Mesodermal cell (in vitro differentiated cells): ENCODE measurements at regions not wholly inside any gene's neighbourhood (a gene's known extent, or its start where the extent isn't known, plus 50 kb on each side); places are given as distances from the start of the nearest gene placed in this dataset.
"Not testable (repeated sequence)": the region's sequence is repeated elsewhere in the genome, so short reads cannot be mapped to it uniquely, and the experiment has no call there.

Experiments
- H3K27ac ChIP-seq: 2 replicates; pipeline ENCODE4 v1.7.0; 2013; ENCODE audit warnings: mild to moderate bottlenecking, low read depth, low read length, moderate library complexity; ENCODE audit not compliant: severe bottlenecking
- H3K36me3 ChIP-seq: 2 replicates; pipeline ENCODE4 v1.7.1; 2013; ENCODE audit warnings: mild to moderate bottlenecking, low read length, moderate library complexity; ENCODE audit not compliant: control insufficient read depth, insufficient read depth
- H3K4me1 ChIP-seq: one replicate; pipeline ENCODE4 v1.7.1; 2013; ENCODE audit warnings: mild to moderate bottlenecking, low read length; ENCODE audit not compliant: insufficient read depth, control insufficient read depth, poor library complexity, severe bottlenecking
- H3K4me3 ChIP-seq: 2 replicates; pipeline ENCODE4 v1.7.0; 2013; ENCODE audit warnings: low read length, control low read depth, mild to moderate bottlenecking; ENCODE audit not compliant: insufficient read depth, poor library complexity, severe bottlenecking; ENCODE audit errors: extremely low read depth
- H3K9me3 ChIP-seq: 2 replicates; pipeline ENCODE4 v1.7.1; 2013; ENCODE audit warnings: mild to moderate bottlenecking, low read length, moderate library complexity; ENCODE audit not compliant: control insufficient read depth
- WGBS, 2 experiments: methylation state at CpG; one replicate each; pipeline ENCODE4 v1.1.5; 2013; ENCODE audit warnings: missing lambda C conversion rate in 2 of 2; ENCODE audit not compliant: insufficient coverage in 2 of 2; 5-methylcytosine and 5-hydroxymethylcytosine counted together

GRCh38 chr2:193836424-193837006 is 1641.8 kb upstream of the TMEFF2 start:
- H3K4me1 ChIP-seq, H3K9me3 ChIP-seq, H3K36me3 ChIP-seq, H3K4me3 ChIP-seq, H3K27ac ChIP-seq: not testable (repeated sequence)
- WGBS, 2 experiments, result 88 to 91% methylated on average over 11 to 12 of the region's 15 CpGs

GRCh38 chr2:193833895-193834294 is 1639.2 kb upstream of the TMEFF2 start:
- H3K4me1 ChIP-seq, H3K4me3 ChIP-seq, H3K36me3 ChIP-seq, H3K9me3 ChIP-seq, H3K27ac ChIP-seq: not testable (repeated sequence)
- 0% methylated on average over 1 of the region's 2 CpGs; no CpG with 5 or more reads in 1 of the 2 experiments for WGBS, 2 experiments

- no peaks in the 10 kb centered on the region for H3K4me1 ChIP-seq
- H3K9me3 ChIP-seq, result no peaks in the 10 kb centered on the region
- no peak overlapping the region for H3K4me3 ChIP-seq
- no CpG with 5 or more reads among the region's 1 CpG for WGBS, 2 experiments
- H3K27ac ChIP-seq, result no peak overlapping the region
- no peaks in the 10 kb centered on the region for H3K36me3 ChIP-seq
Observed at GRCh38 chr2:193824474-193824873, 1629.7 kb upstream of the TMEFF2 start.

GRCh38 chr2:193818801-193819499 is 1624.2 kb upstream of the TMEFF2 start:
- Histone ChIP-seq H3K27ac (no peak overlapping the region), H3K4me3 (no peak overlapping the region), H3K36me3 (no peaks in the 10 kb centered on the region), H3K9me3 (no peaks in the 10 kb centered on the region), H3K4me1 (no peaks in the 10 kb centered on the region)
- 89 to 100% methylated on average over 3 to 5 of the region's 5 CpGs for WGBS, 2 experiments

- Histone ChIP-seq H3K4me3 (no peak overlapping the region), H3K36me3 (no peaks in the 10 kb centered on the region), H3K4me1 (no peaks in the 10 kb centered on the region), H3K27ac (no peak overlapping the region), H3K9me3 (no peaks in the 10 kb centered on the region)
Observed at GRCh38 chr2:193816008-193816407, 1621.3 kb upstream of the TMEFF2 start.

- Histone ChIP-seq H3K27ac (no peak overlapping the region), H3K4me1 (no peaks in the 10 kb centered on the region), H3K9me3 (no peaks in the 10 kb centered on the region), H3K4me3 (no peak overlapping the region), H3K36me3 (no peaks in the 10 kb centered on the region)
- 100% methylated on average over 1 of the region's 3 CpGs; no CpG with 5 or more reads in 1 of the 2 experiments for WGBS, 2 experiments
Observed at GRCh38 chr2:193810533-193810932, 1615.8 kb upstream of the TMEFF2 start.

- no peaks in the 10 kb centered on the region for H3K9me3 ChIP-seq
- H3K36me3 ChIP-seq, result no peaks in the 10 kb centered on the region
- WGBS, 2 experiments, result no CpG with 5 or more reads among the region's 1 CpG
- H3K4me1 ChIP-seq, result no peaks in the 10 kb centered on the region
- no peak overlapping the region for H3K27ac ChIP-seq
- no peak overlapping the region for H3K4me3 ChIP-seq
Observed at GRCh38 chr2:193808877-193809276, 1614.1 kb upstream of the TMEFF2 start.

GRCh38 chr2:193806088-193806774 is 1611.5 kb upstream of the TMEFF2 start:
- Histone ChIP-seq H3K36me3 (no peaks in the 10 kb centered on the region), H3K27ac (no peak overlapping the region), H3K4me1 (no peaks in the 10 kb centered on the region), H3K9me3 (no peaks in the 10 kb centered on the region), H3K4me3 (no peak overlapping the region)
- WGBS, 2 experiments, result 90% methylated on average over 4 of the region's 6 CpGs; no CpG with 5 or more reads in 1 of the 2 experiments

- no peaks in the 10 kb centered on the region for H3K36me3 ChIP-seq
- no peaks in the 10 kb centered on the region for H3K9me3 ChIP-seq
- WGBS, 2 experiments, result no CpG with 5 or more reads among the region's 1 CpG
- no peak overlapping the region for H3K27ac ChIP-seq
- no peak overlapping the region for H3K4me3 ChIP-seq
- peaks cover 2% of the 10 kb centered on the region for H3K4me1 ChIP-seq
Observed at GRCh38 chr2:193796847-193797246, 1602.1 kb upstream of the TMEFF2 start.

GRCh38 chr2:193793914-193794313 is 1599.2 kb upstream of the TMEFF2 start:
- Histone ChIP-seq H3K4me1 (no peaks in the 10 kb centered on the region), H3K27ac (no peak overlapping the region), H3K4me3 (no peak overlapping the region), H3K36me3 (no peaks in the 10 kb centered on the region), H3K9me3 (no peaks in the 10 kb centered on the region)
- WGBS, 2 experiments, result 100% methylated on average over 1 of the region's 6 CpGs

GRCh38 chr2:193783681-193784080 is 1588.9 kb upstream of the TMEFF2 start:
- Histone ChIP-seq H3K4me1 (no peaks in the 10 kb centered on the region), H3K4me3 (no peak overlapping the region), H3K27ac (no peak overlapping the region), H3K9me3 (no peaks in the 10 kb centered on the region), H3K36me3 (no peaks in the 10 kb centered on the region)
- no CpG with 5 or more reads among the region's 2 CpGs for WGBS, 2 experiments
